Fibroblast of mammary gland (primary cell): ENCODE measurements at regions not wholly inside any gene's neighbourhood (a gene's known extent, or its start where the extent isn't known, plus 50 kb on each side); places are given as distances from the start of the nearest gene placed in this dataset.

Source experiments
- DNase-seq: peaks from one replicate; pipeline ENCODE4 v3.0.0-alpha.2; 2010; ENCODE audit warnings: low read depth
- H3K4me3 ChIP-seq: 2 replicates; pipeline ENCODE4 v1.5.1; 2011; ENCODE audit warnings: low read depth, mild to moderate bottlenecking, low read length, moderate library complexity; ENCODE audit not compliant: control insufficient read depth
- CTCF ChIP-seq: conservative IDR thresholded peaks from 2 replicates; pipeline ENCODE4 v1.5.1; 2011; ENCODE audit warnings: low read depth, low read length, inconsistent platforms; ENCODE audit not compliant: control insufficient read depth, insufficient read depth

- H3K4me3 ChIP-seq, result no peak overlapping the region
Observed at GRCh38 chr13:78460176-78460575, 143.2 kb downstream of the POU4F1 start.

GRCh38 chr13:78443839-78444238 is 159.5 kb downstream of the POU4F1 start:
- no peak for DNase-seq
- no peak for TF ChIP-seq CTCF
- H3K4me3 ChIP-seq, result no peak overlapping the region

More at GRCh38 chr13:78460176-78460575, 143.2 kb downstream of the POU4F1 start:
- no peak for TF ChIP-seq CTCF
- DNase-seq, result no peak

GRCh38 chr13:78437781-78438180 is 165.6 kb downstream of the POU4F1 start:
- H3K4me3 ChIP-seq, result no peak overlapping the region
- DNase-seq, result no peak
- no peak for TF ChIP-seq CTCF

GRCh38 chr13:78436311-78436710 is 167.0 kb downstream of the POU4F1 start:
- no peak for DNase-seq
- no peak for TF ChIP-seq CTCF
- H3K4me3 ChIP-seq, result no peak overlapping the region

GRCh38 chr13:78431328-78431727 is 172.0 kb downstream of the POU4F1 start:
- H3K4me3 ChIP-seq, result no peak overlapping the region
- DNase-seq, result no peak
- TF ChIP-seq CTCF, result no peak

GRCh38 chr13:78430811-78431210 is 172.5 kb downstream of the POU4F1 start:
- no peak for DNase-seq
- no peak overlapping the region for H3K4me3 ChIP-seq
- TF ChIP-seq CTCF, result no peak

GRCh38 chr13:78430166-78430791 is 173.1 kb downstream of the POU4F1 start:
- no peak for TF ChIP-seq CTCF
- no peak for DNase-seq

More at GRCh38 chr13:78430166-78430791, 173.1 kb downstream of the POU4F1 start:
- H3K4me3 ChIP-seq, result no peak overlapping the region
